ENCODE measurements at regions not wholly inside any gene's neighbourhood (a gene's known extent, or its start where the extent isn't known, plus 50 kb on each side); places are given as distances from the start of the nearest gene placed in this dataset.

- Histone ChIP-seq H2AFZ (ENCODE audit: insufficient read depth, low read depth, low read length, poor library complexity, severe bottlenecking) (no peak overlapping the region), H3K4me3 (ENCODE audit: control extremely low read depth in 1 of 5, extremely low read depth in 1 of 5, insufficient read depth in 1 of 5, low read depth in 2 of 5, low read length in 4 of 5) (no peak overlapping the region), H3K9ac (ENCODE audit: low read length) (no peak overlapping the region), H3K4me2 (replicated peaks; ENCODE audit: low read depth, low read length, poor library complexity, severe bottlenecking) (no peak overlapping the region), H3K27me3 (replicated peaks in 1 of 4; ENCODE audit: control extremely low read depth in 1 of 4, control insufficient read depth in 3 of 4, insufficient read depth in 4 of 4, low read length in 3 of 4) (no peaks in the 10 kb centered on the region), H3K9me3 (ENCODE audit: control extremely low read depth in 1 of 3, control insufficient read depth in 2 of 3, insufficient read depth in 1 of 3, low read length in 2 of 3) (no peaks in the 10 kb centered on the region), H3K4me1 (ENCODE audit: control insufficient read depth in 2 of 2, insufficient read depth in 2 of 2, low read length in 2 of 2) (no peaks in the 10 kb centered on the region), H3K36me3 (replicated peaks in 1 of 2; ENCODE audit: control extremely low read depth in 1 of 2, control insufficient read depth in 1 of 2, extremely low read depth in 1 of 2, insufficient read depth in 2 of 2, low read length in 1 of 2) (no peaks in the 10 kb centered on the region), H4K20me1 (ENCODE audit: control insufficient read depth, insufficient read depth, low read length, poor library complexity, severe bottlenecking) (no peaks in the 10 kb centered on the region), H3K79me2 (ENCODE audit: control insufficient read depth, insufficient read depth, low read length) (no peaks in the 10 kb centered on the region), H3K27ac (ENCODE audit: low read length in 2 of 2) (no peak overlapping the region)
- DNase-seq (no peak), ATAC-seq (ENCODE audit: low read depth) (no peak)
- H3K4me1 Mint-ChIP-seq: no peaks in the 10 kb centered on the region
- no peak overlapping the region for H3K4me3 Mint-ChIP-seq
- H3K27ac Mint-ChIP-seq: no peak overlapping the region
- CTCF ChIA-PET: no interaction called here
- POLR2A ChIA-PET: no interaction called here
- no peaks in the 10 kb centered on the region for H3K9me3 Mint-ChIP-seq (ENCODE audit: insufficient read depth)
- no peaks in the 10 kb centered on the region for H3K27me3 Mint-ChIP-seq
- TF ChIP-seq EZH2 (IDR thresholded peaks at IDR 0.05; ENCODE audit: borderline replicate concordance, insufficient read depth, low read depth, low read length, poor library complexity, severe bottlenecking) (no peak), CTCF (IDR thresholded peaks at IDR 0.05) (no peak)
- WGBS (ENCODE audit: insufficient coverage): 100% methylated on average over 1 of the region's 5 CpGs
- intact Hi-C loops (cut with micrococcal nuclease): no loop called here
Observed at GRCh38 chr3:154538566-154539360, 108.8 kb upstream of the GPR149 start.

- no peak overlapping the region for H3K27ac ChIP-seq (ENCODE audit: low read length in 2 of 2)
- H3K9ac ChIP-seq (ENCODE audit: low read length): no peak overlapping the region
- no peaks in the 10 kb centered on the region for H3K4me1 Mint-ChIP-seq
- H3K4me2 ChIP-seq (replicated peaks; ENCODE audit: low read depth, low read length, poor library complexity, severe bottlenecking): no peak overlapping the region
- intact Hi-C loops (cut with micrococcal nuclease): no loop called here
- POLR2A ChIA-PET: no interaction called here
- H3K9me3 ChIP-seq (ENCODE audit: control extremely low read depth in 1 of 3, control insufficient read depth in 2 of 3, insufficient read depth in 1 of 3, low read length in 2 of 3): no peaks in the 10 kb centered on the region
- no peaks in the 10 kb centered on the region for H3K4me1 ChIP-seq (ENCODE audit: control insufficient read depth in 2 of 2, insufficient read depth in 2 of 2, low read length in 2 of 2)
- TF ChIP-seq EZH2 (IDR thresholded peaks at IDR 0.05; ENCODE audit: borderline replicate concordance, insufficient read depth, low read depth, low read length, poor library complexity, severe bottlenecking): no peak
- TF ChIP-seq CTCF (IDR thresholded peaks at IDR 0.05): no peak
- ATAC-seq (ENCODE audit: low read depth): no peak
- no CpG with 5 or more reads among the region's 1 CpG for WGBS (ENCODE audit: insufficient coverage)
- CTCF ChIA-PET: no interaction called here
- H2AFZ ChIP-seq (ENCODE audit: insufficient read depth, low read depth, low read length, poor library complexity, severe bottlenecking): no peak overlapping the region
- no peak overlapping the region for H3K4me3 ChIP-seq (ENCODE audit: control extremely low read depth in 1 of 5, extremely low read depth in 1 of 5, insufficient read depth in 1 of 5, low read depth in 2 of 5, low read length in 4 of 5)
- H3K27me3 Mint-ChIP-seq: no peaks in the 10 kb centered on the region
- no peaks in the 10 kb centered on the region for H3K9me3 Mint-ChIP-seq (ENCODE audit: insufficient read depth)
- DNase-seq: no peak
- no peaks in the 10 kb centered on the region for H4K20me1 ChIP-seq (ENCODE audit: control insufficient read depth, insufficient read depth, low read length, poor library complexity, severe bottlenecking)
- no peaks in the 10 kb centered on the region for H3K36me3 ChIP-seq (replicated peaks in 1 of 2; ENCODE audit: control extremely low read depth in 1 of 2, control insufficient read depth in 1 of 2, extremely low read depth in 1 of 2, insufficient read depth in 2 of 2, low read length in 1 of 2)
- H3K79me2 ChIP-seq (ENCODE audit: control insufficient read depth, insufficient read depth, low read length): no peaks in the 10 kb centered on the region
- H3K27me3 ChIP-seq (replicated peaks in 1 of 4; ENCODE audit: control extremely low read depth in 1 of 4, control insufficient read depth in 3 of 4, insufficient read depth in 4 of 4, low read length in 3 of 4): no peaks in the 10 kb centered on the region
- H3K27ac Mint-ChIP-seq: no peak overlapping the region
- no peak overlapping the region for H3K4me3 Mint-ChIP-seq
Observed at GRCh38 chr3:154536751-154537150, 106.8 kb upstream of the GPR149 start.

All from B cell (primary cell).